ENCODE measurements at regions not wholly inside any gene's neighbourhood (a gene's known extent, or its start where the extent isn't known, plus 50 kb on each side); places are given as distances from the start of the nearest gene placed in this dataset.
"Not testable (repeated sequence)": the region's sequence is repeated elsewhere in the genome, so short reads cannot be mapped to it uniquely, and the experiment has no call there.

DNA sequence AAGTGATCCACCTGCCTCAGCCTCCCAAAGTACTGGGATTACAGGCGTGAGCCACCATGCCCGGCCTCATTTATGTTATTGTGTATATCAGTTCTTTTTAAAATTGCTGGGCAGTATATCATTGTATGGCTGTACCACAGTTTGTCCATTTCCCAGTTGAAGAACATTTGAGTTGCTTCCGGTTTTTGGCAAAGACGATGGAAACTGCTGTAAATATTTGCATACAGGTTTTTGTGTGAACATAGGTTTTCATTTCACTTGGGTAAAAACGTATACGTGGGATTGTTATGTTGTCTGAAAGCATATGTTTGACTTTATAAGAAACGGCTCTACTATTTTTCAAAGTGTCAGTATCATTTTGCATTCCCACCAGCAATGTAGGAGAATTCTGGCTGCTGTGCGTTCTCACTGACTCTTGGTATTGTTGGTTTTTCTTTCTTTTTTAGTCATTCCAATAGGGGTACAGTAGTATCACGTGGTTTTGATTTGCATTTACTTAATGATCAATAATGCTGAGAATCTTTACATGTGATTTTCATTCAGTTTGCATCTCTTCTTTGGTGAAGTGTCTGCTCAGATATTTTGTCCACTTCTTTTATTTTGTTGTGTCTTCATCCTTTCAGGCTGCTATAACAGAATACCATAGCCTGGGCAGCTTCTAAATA is 63.2 kb upstream of the GOT2 start:
- Histone ChIP-seq H3K27ac (ENCODE audit: low read depth, low read length) (no peak overlapping the region), H3K4me3 (ENCODE audit: low read length) (no peak overlapping the region), H3K9ac (ENCODE audit: low read length) (no peak overlapping the region), H3K27me3 (ENCODE audit: control insufficient read depth, insufficient read depth, low read length) (no peaks in the 10 kb centered on the region), H3K36me3 (ENCODE audit: control insufficient read depth, insufficient read depth, low read length) (no peaks in the 10 kb centered on the region), H3K4me1 (ENCODE audit: control insufficient read depth, insufficient read depth, low read length) (no peaks in the 10 kb centered on the region)

DNA sequence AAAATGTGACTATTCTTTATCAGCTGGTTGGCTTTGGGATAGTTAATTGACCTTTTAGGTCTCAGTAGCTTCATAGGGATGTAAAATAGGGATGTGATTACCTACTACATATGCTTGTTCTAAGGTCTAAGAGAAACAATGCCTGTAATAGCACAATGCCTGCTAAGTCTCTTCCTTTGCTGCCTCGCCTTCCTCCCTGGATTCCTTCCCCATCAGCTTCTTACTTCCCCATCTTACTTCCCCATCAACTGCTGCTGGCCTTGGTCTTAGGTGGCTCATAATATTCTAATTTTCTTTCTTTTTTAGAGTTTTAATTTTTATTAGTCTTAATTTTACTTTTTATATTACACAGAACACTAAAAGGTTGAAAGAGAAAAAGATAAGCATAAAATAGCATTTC is 59.2 kb upstream of the GOT2 start:
- no peaks in the 10 kb centered on the region for H3K4me1 ChIP-seq (ENCODE audit: control insufficient read depth, insufficient read depth, low read length)
- no peak overlapping the region for H3K9ac ChIP-seq (ENCODE audit: low read length)

DNA sequence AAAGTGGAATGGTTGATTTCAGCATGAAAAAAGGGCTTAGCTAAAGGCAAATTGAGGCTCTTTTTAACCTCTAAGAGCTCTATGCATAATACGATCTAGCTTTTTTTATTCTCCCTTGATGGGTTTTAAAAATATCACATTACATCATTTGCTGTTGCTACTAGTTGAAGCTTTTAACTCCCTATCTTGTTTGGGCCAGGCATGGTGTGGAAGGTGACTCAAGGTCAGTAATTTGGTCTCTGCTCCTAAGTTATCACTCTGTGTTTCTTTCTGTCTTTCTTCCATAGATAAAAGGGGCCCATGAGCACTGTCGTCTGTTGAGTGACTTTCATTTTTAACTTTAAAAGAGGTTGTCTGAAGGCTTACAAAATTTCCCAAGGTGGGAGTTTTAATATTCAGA is 58.1 kb upstream of the GOT2 start:
- no peak overlapping the region for H3K27ac ChIP-seq (ENCODE audit: low read depth, low read length)
- no peaks in the 10 kb centered on the region for H3K27me3 ChIP-seq (ENCODE audit: control insufficient read depth, insufficient read depth, low read length)
- no peaks in the 10 kb centered on the region for H3K4me1 ChIP-seq (ENCODE audit: control insufficient read depth, insufficient read depth, low read length)
- no peak overlapping the region for H3K9ac ChIP-seq (ENCODE audit: low read length)
- H3K36me3 ChIP-seq (ENCODE audit: control insufficient read depth, insufficient read depth, low read length), result no peaks in the 10 kb centered on the region
- no peak overlapping the region for H3K4me3 ChIP-seq (ENCODE audit: low read length)

More for the DNA sequence above, 59.2 kb upstream of the GOT2 start:
- H3K4me3 ChIP-seq (ENCODE audit: low read length), result no peak overlapping the region
- no peaks in the 10 kb centered on the region for H3K27me3 ChIP-seq (ENCODE audit: control insufficient read depth, insufficient read depth, low read length)
- no peaks in the 10 kb centered on the region for H3K36me3 ChIP-seq (ENCODE audit: control insufficient read depth, insufficient read depth, low read length)
- H3K27ac ChIP-seq (ENCODE audit: low read depth, low read length), result no peak overlapping the region

DNA sequence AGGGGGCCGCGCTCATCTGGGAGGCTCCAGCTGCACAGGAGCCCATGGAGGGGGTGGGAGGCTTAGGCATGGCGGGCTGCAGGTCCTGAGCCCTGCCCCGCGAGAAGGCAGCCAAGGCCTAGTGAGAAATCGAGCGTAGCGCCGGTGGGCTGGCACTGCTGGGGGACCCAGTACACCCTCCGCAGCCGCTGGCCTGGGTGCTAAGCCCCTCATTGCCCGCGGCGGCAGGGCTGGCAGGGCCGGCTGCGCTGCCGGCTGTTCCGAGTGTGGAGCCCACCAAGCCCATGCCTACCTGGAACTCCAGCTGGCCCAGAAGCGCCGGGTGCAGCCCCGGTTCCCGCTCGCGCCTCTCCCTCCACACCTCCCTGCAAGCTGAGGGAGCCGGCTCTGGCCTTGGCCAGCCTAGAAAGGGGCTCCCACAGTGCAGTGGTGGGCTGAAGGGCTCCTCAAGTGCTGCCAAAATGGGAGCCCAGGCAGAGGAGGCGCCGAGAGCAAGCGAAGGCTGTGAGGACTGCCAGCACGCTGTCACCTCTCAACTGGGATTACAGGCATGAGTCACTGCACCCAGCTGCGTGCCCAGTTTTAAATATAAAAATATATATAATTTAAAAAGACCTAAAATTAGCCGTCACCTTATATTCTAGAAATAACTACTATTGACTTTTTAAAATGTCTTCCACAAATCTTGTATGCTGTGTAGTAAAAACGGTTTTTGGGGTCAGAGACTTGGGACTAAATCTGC is 56.9 kb upstream of the GOT2 start:
- H3K27ac ChIP-seq (ENCODE audit: low read depth, low read length); H3K4me3 ChIP-seq (ENCODE audit: low read length); H3K9ac ChIP-seq (ENCODE audit: low read length); H3K4me1 ChIP-seq (ENCODE audit: control insufficient read depth, insufficient read depth, low read length); H3K36me3 ChIP-seq (ENCODE audit: control insufficient read depth, insufficient read depth, low read length); H3K27me3 ChIP-seq (ENCODE audit: control insufficient read depth, insufficient read depth, low read length): not testable (repeated sequence)

DNA sequence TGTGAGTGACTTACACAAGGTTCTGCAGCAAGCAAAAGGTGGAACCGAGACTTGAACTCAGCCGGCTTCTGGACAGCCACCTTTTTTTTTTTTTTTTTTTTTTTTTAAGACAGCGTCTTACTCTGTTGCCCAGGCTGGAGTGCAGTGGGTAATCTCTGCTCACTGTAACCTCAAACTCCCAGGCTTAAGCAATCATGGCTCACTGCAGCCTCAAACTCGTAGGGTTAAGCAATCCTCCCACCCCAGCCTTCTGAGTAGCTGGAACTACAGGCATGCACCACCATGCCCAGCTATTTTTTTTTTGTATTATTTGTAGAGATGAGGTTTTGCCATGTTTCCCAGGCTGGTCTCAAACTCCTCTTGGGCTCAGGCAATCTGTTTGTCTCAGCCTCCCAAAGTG is 55.2 kb upstream of the GOT2 start:
- Histone ChIP-seq H3K27ac (ENCODE audit: low read depth, low read length) (no peak overlapping the region), H3K36me3 (ENCODE audit: control insufficient read depth, insufficient read depth, low read length) (no peaks in the 10 kb centered on the region), H3K4me3 (ENCODE audit: low read length) (no peak overlapping the region), H3K4me1 (ENCODE audit: control insufficient read depth, insufficient read depth, low read length) (no peaks in the 10 kb centered on the region), H3K9ac (ENCODE audit: low read length) (no peak overlapping the region), H3K27me3 (ENCODE audit: control insufficient read depth, insufficient read depth, low read length) (no peaks in the 10 kb centered on the region)

Measured in rectal smooth muscle tissue (tissue), 1 donor.